ENCODE measurements at regions not wholly inside any gene's neighbourhood (a gene's known extent, or its start where the extent isn't known, plus 50 kb on each side); places are given as distances from the start of the nearest gene placed in this dataset.

- H3K27ac ChIP-seq: no peak overlapping the region
- H3K4me3 ChIP-seq: no peak overlapping the region
- no peaks in the 10 kb centered on the region for H3K36me3 ChIP-seq
- H3K4me1 ChIP-seq: no peaks in the 10 kb centered on the region
- DNase-seq: no peak
- H3K27me3 ChIP-seq (replicated peaks in 1 of 7): no peaks in the 10 kb centered on the region
- no peaks in the 10 kb centered on the region for H3K9me3 ChIP-seq
- TF ChIP-seq POLR2A (IDR thresholded peaks at IDR 0.05) (no peak), POLR2AphosphoS5 (IDR thresholded peaks at IDR 0.05) (no peak), CTCF (IDR thresholded peaks at IDR 0.05 in 8 of 11, conservative IDR thresholded peaks at IDR 0.05 in 3 of 11) (no peak)
- intact Hi-C loops (cut with DNase I; ENCODE audit: low total_unique reads): no loop called here
Measured at GRCh38 chr1:242870966-242871365, 346.5 kb upstream of the PLD5 start.

GRCh38 chr1:242856289-242856688 is 331.8 kb upstream of the PLD5 start:
- H3K27me3 ChIP-seq (replicated peaks in 1 of 7): peaks cover 0 to 5% (median 0%) of the 10 kb centered on the region in 7 donors
- 53 to 69% (median 59%) methylated on average over 4 of the region's 4 CpGs for WGBS, 5 donors
- intact Hi-C loops (cut with DNase I; ENCODE audit: low total_unique reads): no loop called here
- H3K4me3 ChIP-seq: no peak overlapping the region
- H3K4me1 ChIP-seq: no peaks in the 10 kb centered on the region
- peaks cover 0 to 6% (median 0%) of the 10 kb centered on the region in 8 donors for H3K9me3 ChIP-seq
- H3K27ac ChIP-seq: no peak overlapping the region
- TF ChIP-seq CTCF (IDR thresholded peaks at IDR 0.05 in 8 of 11, conservative IDR thresholded peaks at IDR 0.05 in 3 of 11): no peak
- TF ChIP-seq POLR2A (IDR thresholded peaks at IDR 0.05): no peak
- TF ChIP-seq POLR2AphosphoS5 (IDR thresholded peaks at IDR 0.05): no peak
- H3K36me3 ChIP-seq: no peaks in the 10 kb centered on the region
- DNase-seq: no peak

- Histone ChIP-seq H3K27ac (no peak overlapping the region), H3K36me3 (no peaks in the 10 kb centered on the region), H3K4me1 (no peaks in the 10 kb centered on the region), H3K27me3 (replicated peaks in 1 of 7) (peaks cover 0 to 5% (median 0%) of the 10 kb centered on the region in 7 donors), H3K4me3 (no peak overlapping the region), H3K9me3 (peaks cover 0 to 20% (median 4%) of the 10 kb centered on the region in 8 donors)
- TF ChIP-seq POLR2A (IDR thresholded peaks at IDR 0.05) (no peak), POLR2AphosphoS5 (IDR thresholded peaks at IDR 0.05) (no peak), CTCF (IDR thresholded peaks at IDR 0.05 in 8 of 11, conservative IDR thresholded peaks at IDR 0.05 in 3 of 11) (no peak)
- intact Hi-C loops (cut with DNase I; ENCODE audit: low total_unique reads): no loop called here
- no peak for DNase-seq
- whole genome bisulfite sequencing, 5 donors: 36 to 61% (median 55%) methylated on average over 3 of the region's 3 CpGs
Measured at GRCh38 chr1:242854466-242854865, 330.0 kb upstream of the PLD5 start.

GRCh38 chr1:242847390-242847993 is 323.0 kb upstream of the PLD5 start:
- intact Hi-C loops (cut with DNase I; ENCODE audit: low total_unique reads): no loop called here
- 30 to 56% (median 31%) methylated on average over 3 of the region's 3 CpGs for WGBS, 5 donors
- no peak for TF ChIP-seq CTCF (IDR thresholded peaks at IDR 0.05 in 8 of 11, conservative IDR thresholded peaks at IDR 0.05 in 3 of 11)
- TF ChIP-seq POLR2AphosphoS5 (IDR thresholded peaks at IDR 0.05): no peak
- no peak for TF ChIP-seq POLR2A (IDR thresholded peaks at IDR 0.05)
- DNase-seq: no peak
- Histone ChIP-seq H3K4me3 (no peak overlapping the region), H3K36me3 (no peaks in the 10 kb centered on the region), H3K9me3 (peaks cover 0 to 35% (median 16%) of the 10 kb centered on the region in 8 donors), H3K4me1 (no peaks in the 10 kb centered on the region), H3K27ac (no peak overlapping the region), H3K27me3 (replicated peaks in 1 of 7) (no peaks in the 10 kb centered on the region)

All from spleen (tissue), 11 donors.